Gastroesophageal sphincter (tissue), 3 donors: ENCODE measurements at regions not wholly inside any gene's neighbourhood (a gene's known extent, or its start where the extent isn't known, plus 50 kb on each side); places are given as distances from the start of the nearest gene placed in this dataset.

Source experiments
- POLR2A ChIP-seq, 2 donors: fragments of 450-650 bp; IDR thresholded peaks; one replicate each; pipeline ENCODE4 v1.6.1; 2017; ENCODE audit warnings: antibody characterized with exemption in 2 of 2, mild to moderate bottlenecking in 2 of 2, moderate library complexity in 1 of 2
- POLR2AphosphoS5 ChIP-seq: sonication (generic); formaldehyde crosslinking; IDR thresholded peaks from one replicate; pipeline ENCODE4 v1.6.1; 2017; ENCODE audit warnings: antibody characterized with exemption
- TF ChIP-seq, protein P1 (sequence below), 4 experiments: fragments of 200-600 bp in 2 of 4; fragments of 450-650 bp in 2 of 4; sonication (generic) in 1 of 4; IDR thresholded peaks; one replicate each; pipeline ENCODE4 v1.5.1; 2017 to 2019; ENCODE audit warnings: antibody characterized with exemption in 4 of 4, mild to moderate bottlenecking in 2 of 4, moderate library complexity in 2 of 4

DNA sequence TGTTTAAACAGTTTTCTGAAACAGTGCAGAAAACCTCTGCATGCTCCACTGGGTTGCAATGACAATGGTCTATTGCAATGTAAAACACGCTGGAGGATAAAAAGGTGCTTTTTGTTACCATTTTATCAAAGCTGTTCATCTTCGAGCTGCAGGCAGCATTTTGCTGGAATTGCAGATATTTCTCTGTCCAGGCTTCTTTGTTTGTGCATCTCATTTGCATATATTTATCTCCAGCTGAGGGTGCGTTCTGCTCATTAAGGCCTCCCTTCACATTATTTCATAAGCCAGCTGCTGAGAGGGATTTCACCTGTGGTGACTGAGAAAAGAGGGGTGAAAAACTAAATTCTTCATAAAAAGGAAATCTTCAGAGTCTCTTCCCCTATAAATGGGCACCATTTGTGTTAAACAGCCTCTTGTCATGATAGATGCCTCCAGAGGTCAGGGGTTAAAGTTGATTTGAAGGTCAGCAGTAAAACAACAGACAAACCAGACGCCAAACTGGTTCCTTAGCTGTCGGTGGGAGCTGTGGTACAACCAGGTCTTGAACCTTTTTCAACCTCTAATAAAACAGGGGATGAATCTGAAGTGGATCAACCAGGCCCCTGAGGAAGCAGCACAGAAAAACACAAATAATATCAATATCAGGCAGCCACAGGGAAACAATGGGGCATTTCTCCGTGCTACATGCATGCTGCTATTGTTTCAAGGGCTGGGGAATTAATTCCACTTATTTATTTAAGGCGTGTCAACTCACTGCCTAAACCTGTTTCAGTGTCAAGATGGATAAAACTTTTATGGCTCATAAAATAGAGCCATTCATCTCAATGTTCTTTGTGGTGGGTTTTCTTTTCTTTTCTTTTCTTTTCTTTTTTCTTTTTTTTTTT, 265.1 kb downstream of the MEIS1 start:
- TF ChIP-seq POLR2A (IDR thresholded peaks at IDR 0.05) (no peak), POLR2AphosphoS5 (no peak)
- TF ChIP-seq, protein P1, sequence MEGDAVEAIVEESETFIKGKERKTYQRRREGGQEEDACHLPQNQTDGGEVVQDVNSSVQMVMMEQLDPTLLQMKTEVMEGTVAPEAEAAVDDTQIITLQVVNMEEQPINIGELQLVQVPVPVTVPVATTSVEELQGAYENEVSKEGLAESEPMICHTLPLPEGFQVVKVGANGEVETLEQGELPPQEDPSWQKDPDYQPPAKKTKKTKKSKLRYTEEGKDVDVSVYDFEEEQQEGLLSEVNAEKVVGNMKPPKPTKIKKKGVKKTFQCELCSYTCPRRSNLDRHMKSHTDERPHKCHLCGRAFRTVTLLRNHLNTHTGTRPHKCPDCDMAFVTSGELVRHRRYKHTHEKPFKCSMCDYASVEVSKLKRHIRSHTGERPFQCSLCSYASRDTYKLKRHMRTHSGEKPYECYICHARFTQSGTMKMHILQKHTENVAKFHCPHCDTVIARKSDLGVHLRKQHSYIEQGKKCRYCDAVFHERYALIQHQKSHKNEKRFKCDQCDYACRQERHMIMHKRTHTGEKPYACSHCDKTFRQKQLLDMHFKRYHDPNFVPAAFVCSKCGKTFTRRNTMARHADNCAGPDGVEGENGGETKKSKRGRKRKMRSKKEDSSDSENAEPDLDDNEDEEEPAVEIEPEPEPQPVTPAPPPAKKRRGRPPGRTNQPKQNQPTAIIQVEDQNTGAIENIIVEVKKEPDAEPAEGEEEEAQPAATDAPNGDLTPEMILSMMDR (IDR thresholded peaks at IDR 0.05), result no peak
